GM21381 (cell line): ENCODE measurements at regions not wholly inside any gene's neighbourhood (a gene's known extent, or its start where the extent isn't known, plus 50 kb on each side); places are given as distances from the start of the nearest gene placed in this dataset.
"Not testable (repeated sequence)": the region's sequence is repeated elsewhere in the genome, so short reads cannot be mapped to it uniquely, and the experiment has no call there.

Experiments used
- ATAC-seq: cut with Tn5 transposase; IDR thresholded peaks from one replicate; pipeline ENCODE4 v1.9.1; 2021; ENCODE audit warnings: mild to moderate bottlenecking, moderate library complexity; ENCODE audit not compliant: unreplicated experiment

GRCh38 chr10:130970341-130971122, 341.0 kb downstream of the TCERG1L start:
- no peak for ATAC-seq

- no peak for ATAC-seq
These were observed 340.4 kb downstream of the TCERG1L start for GRCh38 chr10:130971123-130971435.

- ATAC-seq: no peak
These were observed 338.2 kb downstream of the TCERG1L start for GRCh38 chr10:130973127-130973839.

GRCh38 chr10:130974166-130974565, 337.4 kb downstream of the TCERG1L start:
- ATAC-seq: no peak

- not testable (repeated sequence) for ATAC-seq
These were observed 336.2 kb downstream of the TCERG1L start for GRCh38 chr10:130975351-130975750.

- ATAC-seq: no peak
These were observed 328.7 kb downstream of the TCERG1L start for GRCh38 chr10:130982802-130983201.

GRCh38 chr10:130983749-130984148, 327.8 kb downstream of the TCERG1L start:
- ATAC-seq: no peak

GRCh38 chr10:130984686-130985085, 326.8 kb downstream of the TCERG1L start:
- no peak for ATAC-seq

- no peak for ATAC-seq
These were observed 326.3 kb downstream of the TCERG1L start for GRCh38 chr10:130985158-130985753.

- no peak for ATAC-seq
These were observed 324.7 kb downstream of the TCERG1L start for GRCh38 chr10:130986846-130987245.

GRCh38 chr10:130987401-130987800, 324.1 kb downstream of the TCERG1L start:
- ATAC-seq: no peak

- ATAC-seq: no peak
These were observed 321.8 kb downstream of the TCERG1L start for GRCh38 chr10:130989670-130990232.

- no peak for ATAC-seq
These were observed 321.0 kb downstream of the TCERG1L start for GRCh38 chr10:130990486-130990885.

- no peak for ATAC-seq
These were observed 318.6 kb downstream of the TCERG1L start for GRCh38 chr10:130992802-130993523.

GRCh38 chr10:130993612-130994011, 317.9 kb downstream of the TCERG1L start:
- ATAC-seq: no peak

GRCh38 chr10:130994191-130994590, 317.3 kb downstream of the TCERG1L start:
- no peak for ATAC-seq

GRCh38 chr10:130994845-130995244, 316.7 kb downstream of the TCERG1L start:
- no peak for ATAC-seq

GRCh38 chr10:130997267-130998045, 314.1 kb downstream of the TCERG1L start:
- no peak for ATAC-seq

- no peak for ATAC-seq
These were observed 313.5 kb downstream of the TCERG1L start for GRCh38 chr10:130998046-130998435.

GRCh38 chr10:130998642-130999041, 312.9 kb downstream of the TCERG1L start:
- no peak for ATAC-seq
